H1 (cell line): ENCODE measurements at regions not wholly inside any gene's neighbourhood (a gene's known extent, or its start where the extent isn't known, plus 50 kb on each side); places are given as distances from the start of the nearest gene placed in this dataset.

Experiments used
- CTCF ChIA-PET: fragments of 300-600 bp; sonication (Branson Sonifier 250); formaldehyde crosslinking; loops from one replicate; lab custom pipeline; 2021; ENCODE audit not compliant: partially characterized antibody; lab: Charles Lee
- POLR2A ChIA-PET: fragments of 300-600 bp; sonication (Branson Sonifier 250); formaldehyde crosslinking; loops from one replicate; lab custom pipeline; 2021; ENCODE audit warnings: inconsistent platforms; ENCODE audit not compliant: partially characterized antibody; lab: Charles Lee
- DNase-seq, 2 experiments: peaks; one replicate each; pipeline versions ENCODE4 v3.0.0 to v3.0.0-alpha.2; 2010 to 2022; ENCODE audit warnings: low spot score in 2 of 2, low read depth in 1 of 2, mixed read lengths in 1 of 2
- FAIRE-seq: peaks from 2 replicates; lab custom pipeline; 2011; peaks lifted over from hg19 to GRCh38; lab: Jason Lieb, UNC
- H2AFZ ChIP-seq: 2 replicates; pipeline ENCODE4 v1.8.1; 2012; ENCODE audit warnings: low read length, inconsistent platforms
- H2AK5ac ChIP-seq: 2 replicates; pipeline ENCODE4 v1.6.1; 2013; ENCODE audit warnings: low read depth, low read length
- H2BK120ac ChIP-seq: replicated peaks from 2 replicates; pipeline ENCODE3; 2013; ENCODE audit warnings: low read depth, low read length, inconsistent platforms
- H2BK12ac ChIP-seq: 2 replicates; pipeline ENCODE4 v1.6.1; 2013; ENCODE audit warnings: low read depth, low read length
- H2BK15ac ChIP-seq: 2 replicates; pipeline ENCODE4 v1.6.1; 2013; ENCODE audit warnings: low read length
- H2BK20ac ChIP-seq: 2 replicates; pipeline ENCODE4 v1.6.1; 2013; ENCODE audit warnings: low read length
- H2BK5ac ChIP-seq: 2 replicates; pipeline ENCODE4 v1.6.1; 2013; ENCODE audit warnings: low read depth, low read length
- H3K14ac ChIP-seq: 2 replicates; pipeline ENCODE4 v1.6.1; 2013; ENCODE audit warnings: inconsistent platforms; ENCODE audit not compliant: insufficient read length
- H3K18ac ChIP-seq: 2 replicates; pipeline ENCODE4 v1.6.1; 2013; ENCODE audit warnings: low read length; ENCODE audit errors: extremely low read depth
- H3K23ac ChIP-seq: 2 replicates; pipeline ENCODE4 v1.6.1; 2013; ENCODE audit warnings: inconsistent platforms; ENCODE audit not compliant: insufficient read length
- H3K23me2 ChIP-seq: 2 replicates; pipeline ENCODE4 v1.6.1; 2013; ENCODE audit warnings: low read depth, low read length
- H3K27ac ChIP-seq: 2 replicates; pipeline ENCODE4 v1.6.1; 2011; ENCODE audit warnings: low read depth, low read length, inconsistent platforms
- H3K27me3 ChIP-seq, 4 experiments: replicated peaks in 1 of 4; 1 replicate in 1 of 4; 2 replicates in 3 of 4; pipeline versions ENCODE4 v1.6.1 to v1.8.1; 2011 to 2013; ENCODE audit warnings: low read length in 3 of 4, mild to moderate bottlenecking in 3 of 4, inconsistent platforms in 2 of 4, mixed read lengths in 2 of 4, moderate library complexity in 1 of 4; ENCODE audit not compliant: control insufficient read depth in 3 of 4, insufficient read depth in 3 of 4; ENCODE audit errors: extremely low read depth in 1 of 4
- H3K36me3 ChIP-seq, 4 experiments: 2 replicates each; pipeline versions ENCODE4 v1.6.1 to v1.8.1; 2011 to 2013; ENCODE audit warnings: mild to moderate bottlenecking in 4 of 4, low read length in 3 of 4, moderate library complexity in 2 of 4, control low read depth in 1 of 4, inconsistent platforms in 1 of 4; ENCODE audit not compliant: insufficient read depth in 4 of 4, control insufficient read depth in 2 of 4
- H3K4ac ChIP-seq: replicated peaks from 2 replicates; pipeline ENCODE3; 2013; ENCODE audit warnings: low read length, low read depth, mixed read lengths, inconsistent platforms; ENCODE audit not compliant: insufficient read length
- H3K4me1 ChIP-seq, 4 experiments: replicated peaks in 1 of 4; 1 replicate in 1 of 4; 2 replicates in 3 of 4; pipeline versions ENCODE4 v1.6.1 to v1.8.1; 2011 to 2013; ENCODE audit warnings: low read length in 3 of 4, inconsistent platforms in 2 of 4, mixed read lengths in 1 of 4; ENCODE audit not compliant: insufficient read depth in 4 of 4, control insufficient read depth in 3 of 4
- H3K4me2 ChIP-seq, 2 experiments: 2 replicates each; pipeline versions ENCODE4 v1.6.1 to v1.8.1; 2011 to 2013; ENCODE audit warnings: low read depth in 2 of 2, low read length in 2 of 2, control low read depth in 1 of 2, inconsistent platforms in 1 of 2, mild to moderate bottlenecking in 1 of 2; ENCODE audit not compliant: insufficient read depth in 1 of 2
- H3K4me3 ChIP-seq, 4 experiments: fragments of 200-600, 300-600 bp in 1 of 4; sonication (generic), shearing (Covaris generic), sonication (Bioruptor Twin) in 1 of 4; 2 replicates each; pipeline versions ENCODE4 v1.5.1 to v1.8.1; 2011 to 2016; ENCODE audit warnings: low read length in 4 of 4, low read depth in 3 of 4, control low read depth in 2 of 4, inconsistent platforms in 2 of 4, mild to moderate bottlenecking in 2 of 4, mixed read lengths in 1 of 4, moderate library complexity in 1 of 4; ENCODE audit not compliant: insufficient read depth in 2 of 4; ENCODE audit errors: extremely low read depth in 1 of 4
- H3K56ac ChIP-seq: replicated peaks from 2 replicates; pipeline ENCODE3; 2013; ENCODE audit warnings: low read depth, mild to moderate bottlenecking, mixed read lengths, low read length, inconsistent platforms; ENCODE audit not compliant: insufficient read length
- H3K79me1 ChIP-seq: 2 replicates; pipeline ENCODE4 v1.6.1; 2013; ENCODE audit warnings: low read depth, low read length, control low read depth
- H3K79me2 ChIP-seq, 2 experiments: 2 replicates each; pipeline versions ENCODE4 v1.6.1 to v1.8.1; 2012 to 2013; ENCODE audit warnings: low read length in 2 of 2, mild to moderate bottlenecking in 2 of 2, inconsistent platforms in 1 of 2; ENCODE audit not compliant: insufficient read depth in 2 of 2, control insufficient read depth in 1 of 2
- H3K9ac ChIP-seq, 4 experiments: replicated peaks in 1 of 4; 1 replicate in 1 of 4; 2 replicates in 3 of 4; pipeline versions ENCODE4 v1.6.1 to v1.8.1; 2011 to 2013; ENCODE audit warnings: low read depth in 3 of 4, low read length in 3 of 4, control low read depth in 2 of 4, mild to moderate bottlenecking in 2 of 4, moderate library complexity in 2 of 4, inconsistent platforms in 1 of 4; ENCODE audit errors: extremely low read depth in 1 of 4
- H3K9me3 ChIP-seq, 2 experiments: 2 replicates each; pipeline versions ENCODE4 v1.6.1 to v1.8.1; 2012 to 2013; ENCODE audit warnings: mild to moderate bottlenecking in 2 of 2, moderate library complexity in 2 of 2, control low read depth in 1 of 2, inconsistent platforms in 1 of 2, low read depth in 1 of 2, low read length in 1 of 2, mixed read lengths in 1 of 2; ENCODE audit not compliant: insufficient read depth in 2 of 2
- H4K20me1 ChIP-seq, 2 experiments: replicated peaks in 1 of 2; 2 replicates each; pipeline versions ENCODE3 to v1.8.1; 2011 to 2013; ENCODE audit warnings: inconsistent platforms in 2 of 2, low read length in 2 of 2, mild to moderate bottlenecking in 1 of 2; ENCODE audit not compliant: insufficient read depth in 2 of 2, control insufficient read depth in 1 of 2
- H4K5ac ChIP-seq: 2 replicates; pipeline ENCODE4 v1.6.1; 2013; ENCODE audit warnings: low read length, low read depth, mixed read lengths, inconsistent platforms; ENCODE audit not compliant: insufficient read length
- H4K8ac ChIP-seq: 2 replicates; pipeline ENCODE4 v1.8.0; 2013; ENCODE audit warnings: mild to moderate bottlenecking, moderate library complexity, low read length, inconsistent platforms; ENCODE audit not compliant: insufficient read depth; ENCODE audit errors: extremely low read depth
- H4K91ac ChIP-seq: replicated peaks from 2 replicates; pipeline ENCODE3; 2013; ENCODE audit warnings: low read length, mixed read lengths, inconsistent platforms; ENCODE audit not compliant: insufficient read length
- HDAC2 ChIP-seq, 2 experiments: fragments of 300-600 bp in 1 of 2; sonication (generic) in 1 of 2; IDR thresholded peaks; 2 replicates each; pipeline ENCODE4 v1.6.1; 2011 to 2012; ENCODE audit warnings: low read depth in 2 of 2, low read length in 2 of 2, mild to moderate bottlenecking in 2 of 2, moderate library complexity in 2 of 2, borderline replicate concordance in 1 of 2, inconsistent platforms in 1 of 2
- HDAC6 ChIP-seq: IDR thresholded peaks from one replicate; pipeline ENCODE4 v1.7.1; 2012; ENCODE audit warnings: low read depth, mild to moderate bottlenecking, inconsistent platforms, low read length, moderate library complexity
- PHF8 ChIP-seq: fragments of 200-600 bp; sonication (generic); conservative IDR thresholded peaks from 2 replicates; pipeline ENCODE4 v1.7.1; 2012; ENCODE audit warnings: low read depth, mild to moderate bottlenecking, inconsistent platforms, low read length, moderate library complexity
- RFX5 ChIP-seq: IDR thresholded peaks from 2 replicates; pipeline ENCODE4 v1.6.1; 2011; ENCODE audit warnings: low read depth, low read length, improper control_type of control experiment, borderline replicate concordance
- SIN3A ChIP-seq, 2 experiments: IDR thresholded peaks in 1 of 2; conservative IDR thresholded peaks in 1 of 2; 2 replicates each; pipeline ENCODE4 v1.6.1; 2011 to 2012; ENCODE audit warnings: low read length in 2 of 2, improper control_type of control experiment in 1 of 2, low read depth in 1 of 2, mild to moderate bottlenecking in 1 of 2
- SIX5 ChIP-seq: IDR thresholded peaks from 2 replicates; pipeline ENCODE4 v1.6.1; 2011; ENCODE audit warnings: mild to moderate bottlenecking, low read depth, low read length
- SUZ12 ChIP-seq: fragments of 200-600 bp; sonication (generic); IDR thresholded peaks from 2 replicates; pipeline ENCODE4 v1.6.1; 2012; ENCODE audit warnings: mild to moderate bottlenecking, inconsistent platforms, low read length, moderate library complexity, mixed read lengths
- TCF12 ChIP-seq: IDR thresholded peaks from 2 replicates; pipeline ENCODE4 v1.6.1; 2011; ENCODE audit warnings: low read depth, mild to moderate bottlenecking, low read length
- TEAD4 ChIP-seq: IDR thresholded peaks from 2 replicates; pipeline ENCODE4 v1.6.1; 2012; ENCODE audit warnings: low read depth, low read length, inconsistent platforms, mixed read lengths
- ZNF274 ChIP-seq: IDR thresholded peaks from 2 replicates; pipeline ENCODE4 v1.7.0; 2012; ENCODE audit warnings: low read length, borderline replicate concordance; ENCODE audit errors: extremely low read depth
- WGBS, 2 experiments: shearing (Covaris generic) in 1 of 2; methylation state at CpG; one replicate each; pipeline versions ENCODE4 v1.1.6 to v1.1.7; 2013 to 2015; ENCODE audit warnings: low lambda C conversion rate in 2 of 2, mixed read lengths in 2 of 2, inconsistent platforms in 1 of 2, low coverage in 1 of 2, missing lambda C conversion rate in 1 of 2; ENCODE audit not compliant: insufficient replicate concordance in 2 of 2, insufficient coverage in 1 of 2, insufficient read length in 1 of 2; ENCODE audit errors: extremely low coverage in 1 of 2, missing lambda C conversion rate in 1 of 2; 5-methylcytosine and 5-hydroxymethylcytosine counted together
- TF ChIP-seq, protein P1 (sequence below), 3 experiments: IDR thresholded peaks; 1 replicate in 2 of 3; 2 replicates in 1 of 3; pipeline versions ENCODE4 v1.5.1 to v1.6.1; 2011; ENCODE audit warnings: low read length in 3 of 3, mild to moderate bottlenecking in 3 of 3, inconsistent platforms in 2 of 3, low read depth in 1 of 3, moderate library complexity in 1 of 3; ENCODE audit not compliant: insufficient read depth in 1 of 3; ENCODE audit errors: control extremely low read depth in 1 of 3

DNA sequence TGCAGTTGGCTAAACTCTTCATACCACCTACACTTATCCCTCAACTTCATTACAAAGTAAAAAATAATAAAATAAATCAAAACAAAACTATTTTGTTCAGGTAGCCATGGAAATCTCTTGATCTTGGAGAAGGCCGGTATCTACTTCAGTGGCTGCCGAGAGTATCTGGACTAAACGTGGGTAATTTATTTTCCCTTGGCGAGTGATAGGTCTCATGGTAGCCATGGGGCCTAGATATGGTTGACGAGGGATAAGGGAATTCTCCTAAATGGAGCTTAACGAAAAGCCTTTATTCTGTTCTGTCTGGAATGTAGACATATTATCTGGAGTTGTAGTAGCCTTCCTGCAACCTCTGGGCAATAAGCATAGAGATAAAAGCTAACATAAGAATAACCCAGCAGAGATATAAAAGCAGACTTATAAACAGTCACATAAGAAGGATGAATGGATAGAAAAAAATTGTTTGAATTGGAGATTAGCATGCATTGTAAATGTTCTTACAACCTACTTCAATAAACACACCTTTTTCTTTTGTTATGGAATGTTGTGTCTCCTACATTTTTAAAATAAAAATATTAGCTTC lies 281.3 kb upstream of the ARRDC4 start:
- H2BK20ac ChIP-seq = no peak overlapping the region
- H3K56ac ChIP-seq = no peak overlapping the region
- no peak overlapping the region for H4K8ac ChIP-seq
- H4K5ac ChIP-seq = no peak overlapping the region
- H2AK5ac ChIP-seq = no peak overlapping the region
- H3K27me3 ChIP-seq = no peaks in the 10 kb centered on the region
- H3K9ac ChIP-seq = no peak overlapping the region
- no peak overlapping the region for H3K4me2 ChIP-seq
- H3K18ac ChIP-seq = no peak overlapping the region
- no peaks in the 10 kb centered on the region for H3K79me2 ChIP-seq
- no peak overlapping the region for H3K4ac ChIP-seq
- no peak overlapping the region for H3K14ac ChIP-seq
- H3K36me3 ChIP-seq = no peaks in the 10 kb centered on the region
- no peak overlapping the region for H2BK15ac ChIP-seq
- H3K79me1 ChIP-seq = no peaks in the 10 kb centered on the region
- no peak overlapping the region for H2BK120ac ChIP-seq
- H4K20me1 ChIP-seq = no peaks in the 10 kb centered on the region
- no peak overlapping the region for H3K23ac ChIP-seq
- no peaks in the 10 kb centered on the region for H3K4me1 ChIP-seq
- CTCF ChIA-PET = interaction anchor here (1.3 kb wide), 1 partner anchor 14 kb away, joined by 3 read pairs; no protein-coding TSS in a partner anchor
- H2BK5ac ChIP-seq = no peak overlapping the region
- H3K4me3 ChIP-seq = no peak overlapping the region
- no peak for FAIRE-seq
- no peaks in the 10 kb centered on the region for H3K23me2 ChIP-seq
- no peak overlapping the region for H4K91ac ChIP-seq
- POLR2A ChIA-PET = no interaction called here
- no peak overlapping the region for H2BK12ac ChIP-seq
- H2AFZ ChIP-seq = no peak overlapping the region
- no peak overlapping the region for H3K27ac ChIP-seq
- no peak for DNase-seq
- 71% methylated on average over 6 of the region's 6 CpGs; no CpG with 5 or more reads in 1 of the 2 experiments for WGBS, 2 experiments
- H3K9me3 ChIP-seq = no peaks in the 10 kb centered on the region
- TF ChIP-seq PHF8 (no peak), TEAD4 (no peak), SIN3A (conservative IDR thresholded peaks at IDR 0.05 in 1 of 2, IDR thresholded peaks at IDR 0.05 in 1 of 2; ENCODE audit: low read depth in 1 of 2, low read length in 2 of 2) (no peak), HDAC6 (no peak), RFX5 (no peak), ZNF274 (no peak), SUZ12 (no peak), TCF12 (no peak), HDAC2 (IDR thresholded peaks at IDR 0.05; ENCODE audit: borderline replicate concordance in 1 of 2, low read depth in 2 of 2, low read length in 2 of 2) (no peak), SIX5 (no peak)
- TF ChIP-seq, protein P1, sequence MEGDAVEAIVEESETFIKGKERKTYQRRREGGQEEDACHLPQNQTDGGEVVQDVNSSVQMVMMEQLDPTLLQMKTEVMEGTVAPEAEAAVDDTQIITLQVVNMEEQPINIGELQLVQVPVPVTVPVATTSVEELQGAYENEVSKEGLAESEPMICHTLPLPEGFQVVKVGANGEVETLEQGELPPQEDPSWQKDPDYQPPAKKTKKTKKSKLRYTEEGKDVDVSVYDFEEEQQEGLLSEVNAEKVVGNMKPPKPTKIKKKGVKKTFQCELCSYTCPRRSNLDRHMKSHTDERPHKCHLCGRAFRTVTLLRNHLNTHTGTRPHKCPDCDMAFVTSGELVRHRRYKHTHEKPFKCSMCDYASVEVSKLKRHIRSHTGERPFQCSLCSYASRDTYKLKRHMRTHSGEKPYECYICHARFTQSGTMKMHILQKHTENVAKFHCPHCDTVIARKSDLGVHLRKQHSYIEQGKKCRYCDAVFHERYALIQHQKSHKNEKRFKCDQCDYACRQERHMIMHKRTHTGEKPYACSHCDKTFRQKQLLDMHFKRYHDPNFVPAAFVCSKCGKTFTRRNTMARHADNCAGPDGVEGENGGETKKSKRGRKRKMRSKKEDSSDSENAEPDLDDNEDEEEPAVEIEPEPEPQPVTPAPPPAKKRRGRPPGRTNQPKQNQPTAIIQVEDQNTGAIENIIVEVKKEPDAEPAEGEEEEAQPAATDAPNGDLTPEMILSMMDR (IDR thresholded peaks at IDR 0.05; ENCODE audit: control extremely low read depth in 1 of 3, insufficient read depth in 1 of 3, low read depth in 1 of 3, low read length in 3 of 3) = no peak
